ENCODE measurements at regions not wholly inside any gene's neighbourhood (a gene's known extent, or its start where the extent isn't known, plus 50 kb on each side); places are given as distances from the start of the nearest gene placed in this dataset.
"Not testable (repeated sequence)": the region's sequence is repeated elsewhere in the genome, so short reads cannot be mapped to it uniquely, and the experiment has no call there.

DNA sequence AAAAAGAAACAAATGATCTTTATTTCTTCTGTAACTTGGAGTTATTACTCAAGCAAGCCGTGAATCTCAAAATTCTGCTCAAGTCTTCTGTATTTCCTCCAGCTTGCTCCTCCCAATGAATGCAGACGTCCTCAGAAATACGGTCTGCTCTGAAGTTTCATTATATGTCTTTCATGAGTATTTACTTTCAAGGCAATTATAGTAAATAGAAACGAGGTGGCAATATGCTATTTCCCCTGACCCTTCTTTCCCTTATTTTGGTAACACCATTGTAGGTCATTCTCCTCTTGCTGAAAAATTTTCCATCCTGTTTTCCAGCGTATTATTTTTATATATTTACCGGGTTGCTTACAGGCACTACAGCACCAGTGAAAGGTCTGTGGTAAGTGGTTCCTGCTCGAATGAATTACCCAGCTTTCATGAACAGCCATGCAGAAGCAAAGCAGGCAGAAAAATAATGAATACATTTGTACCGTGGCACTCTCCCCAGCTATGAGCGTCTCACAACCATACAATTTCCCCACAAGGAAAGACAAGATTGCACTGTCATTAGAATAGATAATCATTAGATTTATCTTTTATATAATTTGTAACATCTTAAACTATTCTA, 350.9 kb upstream of the PKN2 start:
- Mint-ChIP-seq H3K4me3 (ENCODE audit: unreplicated experiment) (no peak overlapping the region), H3K9me3 (ENCODE audit: unreplicated experiment) (no peaks in the 10 kb centered on the region), H3K27ac (ENCODE audit: low read depth, unreplicated experiment) (no peak overlapping the region), H3K4me1 (ENCODE audit: insufficient read depth, unreplicated experiment) (no peaks in the 10 kb centered on the region), H3K27me3 (ENCODE audit: insufficient read depth, unreplicated experiment) (no peaks in the 10 kb centered on the region), H3K36me3 (ENCODE audit: insufficient read depth, unreplicated experiment) (no peaks in the 10 kb centered on the region)
- TF ChIP-seq, protein P1, sequence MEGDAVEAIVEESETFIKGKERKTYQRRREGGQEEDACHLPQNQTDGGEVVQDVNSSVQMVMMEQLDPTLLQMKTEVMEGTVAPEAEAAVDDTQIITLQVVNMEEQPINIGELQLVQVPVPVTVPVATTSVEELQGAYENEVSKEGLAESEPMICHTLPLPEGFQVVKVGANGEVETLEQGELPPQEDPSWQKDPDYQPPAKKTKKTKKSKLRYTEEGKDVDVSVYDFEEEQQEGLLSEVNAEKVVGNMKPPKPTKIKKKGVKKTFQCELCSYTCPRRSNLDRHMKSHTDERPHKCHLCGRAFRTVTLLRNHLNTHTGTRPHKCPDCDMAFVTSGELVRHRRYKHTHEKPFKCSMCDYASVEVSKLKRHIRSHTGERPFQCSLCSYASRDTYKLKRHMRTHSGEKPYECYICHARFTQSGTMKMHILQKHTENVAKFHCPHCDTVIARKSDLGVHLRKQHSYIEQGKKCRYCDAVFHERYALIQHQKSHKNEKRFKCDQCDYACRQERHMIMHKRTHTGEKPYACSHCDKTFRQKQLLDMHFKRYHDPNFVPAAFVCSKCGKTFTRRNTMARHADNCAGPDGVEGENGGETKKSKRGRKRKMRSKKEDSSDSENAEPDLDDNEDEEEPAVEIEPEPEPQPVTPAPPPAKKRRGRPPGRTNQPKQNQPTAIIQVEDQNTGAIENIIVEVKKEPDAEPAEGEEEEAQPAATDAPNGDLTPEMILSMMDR (IDR thresholded peaks at IDR 0.05; ENCODE audit: unreplicated experiment) = no peak
- CTCF ChIA-PET = no interaction called here
- BruUV-seq (replicated peaks) = no TSS peak
- intact Hi-C loops (cut with micrococcal nuclease) = no loop called here
- DNase-seq (ENCODE audit: unreplicated experiment) = no peak
- POLR2A ChIA-PET = interaction anchor here (0.6 kb wide), 1 partner anchor 496 kb away, joined by 3 read pairs; no protein-coding TSS in a partner anchor

DNA sequence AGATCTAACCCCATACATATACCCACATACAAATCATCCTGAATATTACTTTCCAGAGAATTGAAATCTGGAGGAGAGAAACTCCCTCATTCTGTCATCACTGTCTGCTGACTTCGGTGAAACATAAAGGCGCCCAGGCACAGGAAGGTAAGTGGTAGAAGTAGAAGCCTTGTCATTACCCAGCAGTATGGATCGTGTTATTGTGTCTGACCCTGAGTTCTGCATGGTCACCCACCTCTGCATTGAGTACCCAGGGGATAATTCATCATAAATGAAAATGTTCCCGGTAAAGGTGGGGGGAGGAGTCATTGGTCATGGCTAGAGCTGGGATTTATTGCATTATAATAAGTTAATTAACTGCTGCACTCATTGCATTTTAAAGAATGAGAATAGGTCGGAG, 342.6 kb upstream of the PKN2 start:
- H3K9me3 Mint-ChIP-seq (ENCODE audit: unreplicated experiment) = no peaks in the 10 kb centered on the region
- DNase-seq (ENCODE audit: unreplicated experiment) = no peak
- no peak overlapping the region for H3K4me3 Mint-ChIP-seq (ENCODE audit: unreplicated experiment)
- no peaks in the 10 kb centered on the region for H3K27me3 Mint-ChIP-seq (ENCODE audit: insufficient read depth, unreplicated experiment)
- no peak overlapping the region for H3K27ac Mint-ChIP-seq (ENCODE audit: low read depth, unreplicated experiment)
- intact Hi-C loops (cut with micrococcal nuclease) = no loop called here
- no peaks in the 10 kb centered on the region for H3K36me3 Mint-ChIP-seq (ENCODE audit: insufficient read depth, unreplicated experiment)
- POLR2A ChIA-PET = no interaction called here
- no peaks in the 10 kb centered on the region for H3K4me1 Mint-ChIP-seq (ENCODE audit: insufficient read depth, unreplicated experiment)
- no TSS peak for BruUV-seq (replicated peaks)
- TF ChIP-seq, protein P1 (IDR thresholded peaks at IDR 0.05; ENCODE audit: unreplicated experiment) = no peak
- CTCF ChIA-PET = no interaction called here

DNA sequence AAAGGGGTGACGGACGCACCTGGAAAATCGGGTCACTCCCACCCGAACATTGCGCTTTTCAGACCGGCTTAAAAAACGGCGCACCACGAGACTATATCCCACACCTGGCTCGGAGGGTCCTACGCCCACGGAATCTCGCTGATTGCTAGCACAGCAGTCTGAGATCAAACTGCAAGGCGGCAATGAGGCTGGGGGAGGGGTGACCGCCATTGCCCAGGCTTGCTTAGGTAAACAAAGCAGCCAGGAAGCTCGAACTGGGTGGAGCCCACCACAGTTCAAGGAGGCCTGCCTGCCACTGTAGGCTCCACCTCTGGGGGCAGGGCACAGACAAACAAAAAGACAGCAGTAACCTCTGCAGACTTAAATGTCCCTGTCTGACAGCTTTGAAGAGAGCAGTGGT, 342.0 kb upstream of the PKN2 start:
- H3K27ac Mint-ChIP-seq (ENCODE audit: low read depth, unreplicated experiment); intact Hi-C loops (cut with micrococcal nuclease); H3K27me3 Mint-ChIP-seq (ENCODE audit: insufficient read depth, unreplicated experiment); H3K4me3 Mint-ChIP-seq (ENCODE audit: unreplicated experiment); H3K36me3 Mint-ChIP-seq (ENCODE audit: insufficient read depth, unreplicated experiment); POLR2A ChIA-PET; DNase-seq (ENCODE audit: unreplicated experiment); CTCF ChIA-PET; H3K4me1 Mint-ChIP-seq (ENCODE audit: insufficient read depth, unreplicated experiment); H3K9me3 Mint-ChIP-seq (ENCODE audit: unreplicated experiment); BruUV-seq (replicated peaks): not testable (repeated sequence)

DNA sequence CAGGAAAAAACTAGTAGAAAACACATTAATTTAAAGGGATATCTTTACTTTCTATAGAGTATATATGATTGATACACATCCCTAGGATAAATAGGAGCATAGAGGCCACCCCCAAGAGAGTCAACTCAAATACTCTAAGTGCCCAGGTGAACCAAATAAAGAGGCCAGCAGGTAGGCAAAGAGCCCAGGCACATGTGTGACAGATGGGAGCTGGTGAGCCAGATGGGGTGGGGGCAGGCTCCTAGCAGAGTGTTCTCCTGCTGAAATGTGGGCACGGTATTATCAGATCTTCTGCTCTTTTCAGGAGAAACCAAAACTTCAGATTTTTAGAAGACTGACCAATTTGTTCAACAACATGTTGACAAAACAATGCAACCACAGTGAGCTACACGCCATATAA, 333.4 kb upstream of the PKN2 start:
- H3K36me3 Mint-ChIP-seq (ENCODE audit: insufficient read depth, unreplicated experiment) = no peaks in the 10 kb centered on the region
- no peak overlapping the region for H3K27ac Mint-ChIP-seq (ENCODE audit: low read depth, unreplicated experiment)
- H3K9me3 Mint-ChIP-seq (ENCODE audit: unreplicated experiment) = no peaks in the 10 kb centered on the region
- TF ChIP-seq, protein P1 (IDR thresholded peaks at IDR 0.05; ENCODE audit: unreplicated experiment) = no peak
- no TSS peak for BruUV-seq (replicated peaks)
- DNase-seq (ENCODE audit: unreplicated experiment) = no peak
- intact Hi-C loops (cut with micrococcal nuclease) = no loop called here
- no peaks in the 10 kb centered on the region for H3K27me3 Mint-ChIP-seq (ENCODE audit: insufficient read depth, unreplicated experiment)
- ChIA-PET CTCF (interaction anchor here (0.8 kb wide), 1 partner anchor 170 kb away, joined by 5 read pairs; no protein-coding TSS in a partner anchor), POLR2A (interaction anchor here (0.6 kb wide), 1 partner anchor 624 kb away, joined by 3 read pairs; no protein-coding TSS in a partner anchor)
- H3K4me1 Mint-ChIP-seq (ENCODE audit: insufficient read depth, unreplicated experiment) = no peaks in the 10 kb centered on the region
- H3K4me3 Mint-ChIP-seq (ENCODE audit: unreplicated experiment) = no peak overlapping the region

DNA sequence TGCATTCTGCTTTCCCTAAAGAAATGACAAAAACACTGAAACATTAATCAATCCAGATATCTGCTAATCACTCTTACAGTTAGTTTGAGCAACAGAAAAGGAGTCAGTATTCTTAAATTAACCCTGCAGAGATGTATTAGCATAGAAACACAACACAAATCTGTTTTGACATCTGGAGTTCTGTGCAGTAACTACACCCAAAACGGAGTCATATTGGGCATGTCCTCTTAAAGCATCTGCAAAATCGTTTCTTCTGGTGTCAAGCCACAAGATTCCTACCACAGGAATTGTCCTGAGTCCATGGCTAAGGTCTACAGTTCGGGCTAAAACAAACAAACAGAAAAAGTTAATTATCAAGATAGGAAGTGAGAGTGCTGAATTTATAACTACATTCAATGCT, 332.1 kb upstream of the PKN2 start:
- H3K27ac Mint-ChIP-seq (ENCODE audit: low read depth, unreplicated experiment) = no peak overlapping the region
- TF ChIP-seq, protein P1 (IDR thresholded peaks at IDR 0.05; ENCODE audit: unreplicated experiment) = no peak
- BruUV-seq (replicated peaks) = no TSS peak
- no peaks in the 10 kb centered on the region for H3K27me3 Mint-ChIP-seq (ENCODE audit: insufficient read depth, unreplicated experiment)
- DNase-seq (ENCODE audit: unreplicated experiment) = no peak
- H3K4me1 Mint-ChIP-seq (ENCODE audit: insufficient read depth, unreplicated experiment) = no peaks in the 10 kb centered on the region
- no peaks in the 10 kb centered on the region for H3K9me3 Mint-ChIP-seq (ENCODE audit: unreplicated experiment)
- no peak overlapping the region for H3K4me3 Mint-ChIP-seq (ENCODE audit: unreplicated experiment)
- no peaks in the 10 kb centered on the region for H3K36me3 Mint-ChIP-seq (ENCODE audit: insufficient read depth, unreplicated experiment)
- ChIA-PET CTCF (no interaction called here), POLR2A (no interaction called here)
- intact Hi-C loops (cut with micrococcal nuclease) = no loop called here

Data from MCF 10A (cell line).